ENCODE measurements at regions not wholly inside any gene's neighbourhood (a gene's known extent, or its start where the extent isn't known, plus 50 kb on each side); places are given as distances from the start of the nearest gene placed in this dataset.

- DNase-seq = no peak
Observed at GRCh38 chr18:45169610-45170009, 445.7 kb upstream of the SLC14A2 start.

- no peak for DNase-seq
Observed at GRCh38 chr18:45171679-45172191, 443.5 kb upstream of the SLC14A2 start.

- DNase-seq = no peak
Observed at GRCh38 chr18:45173327-45173726, 441.9 kb upstream of the SLC14A2 start.

GRCh38 chr18:45173799-45174519 is 441.3 kb upstream of the SLC14A2 start:
- DNase-seq = no peak

GRCh38 chr18:45174629-45175136 is 440.6 kb upstream of the SLC14A2 start:
- no peak for DNase-seq

- no peak for DNase-seq
Observed at GRCh38 chr18:45175511-45175910, 439.8 kb upstream of the SLC14A2 start.

- DNase-seq = no peak
Observed at GRCh38 chr18:45186832-45187231, 428.4 kb upstream of the SLC14A2 start.

- DNase-seq = no peak
Observed at GRCh38 chr18:45191795-45192194, 423.5 kb upstream of the SLC14A2 start.

- no peak for DNase-seq
Observed at GRCh38 chr18:45197526-45197970, 417.7 kb upstream of the SLC14A2 start.

- DNase-seq = no peak
Observed at GRCh38 chr18:45198526-45198925, 416.8 kb upstream of the SLC14A2 start.

GRCh38 chr18:45201029-45201428 is 414.2 kb upstream of the SLC14A2 start:
- DNase-seq = no peak

GRCh38 chr18:45201489-45201888 is 413.8 kb upstream of the SLC14A2 start:
- DNase-seq = no peak

GRCh38 chr18:45202061-45202460 is 413.2 kb upstream of the SLC14A2 start:
- no peak for DNase-seq

GRCh38 chr18:45203677-45204076 is 411.6 kb upstream of the SLC14A2 start:
- no peak for DNase-seq

- DNase-seq = no peak
Observed at GRCh38 chr18:45207328-45207727, 407.9 kb upstream of the SLC14A2 start.

- no peak for DNase-seq
Observed at GRCh38 chr18:45208164-45208563, 407.1 kb upstream of the SLC14A2 start.

- DNase-seq = peak; percentile 64
Observed at GRCh38 chr18:45212181-45213039, 402.9 kb upstream of the SLC14A2 start.

GRCh38 chr18:45213040-45213333 is 402.3 kb upstream of the SLC14A2 start:
- no peak for DNase-seq

- no peak for DNase-seq
Observed at GRCh38 chr18:45218436-45218835, 396.8 kb upstream of the SLC14A2 start.

- DNase-seq = no peak
Observed at GRCh38 chr18:45221363-45221762, 393.9 kb upstream of the SLC14A2 start.

- DNase-seq = no peak
Observed at GRCh38 chr18:45222180-45222579, 393.1 kb upstream of the SLC14A2 start.

GRCh38 chr18:45227001-45227742 is 388.1 kb upstream of the SLC14A2 start:
- DNase-seq = no peak

GRCh38 chr18:45228796-45229388 is 386.4 kb upstream of the SLC14A2 start:
- no peak for DNase-seq
